ENCODE measurements at regions not wholly inside any gene's neighbourhood (a gene's known extent, or its start where the extent isn't known, plus 50 kb on each side); places are given as distances from the start of the nearest gene placed in this dataset.

DNA sequence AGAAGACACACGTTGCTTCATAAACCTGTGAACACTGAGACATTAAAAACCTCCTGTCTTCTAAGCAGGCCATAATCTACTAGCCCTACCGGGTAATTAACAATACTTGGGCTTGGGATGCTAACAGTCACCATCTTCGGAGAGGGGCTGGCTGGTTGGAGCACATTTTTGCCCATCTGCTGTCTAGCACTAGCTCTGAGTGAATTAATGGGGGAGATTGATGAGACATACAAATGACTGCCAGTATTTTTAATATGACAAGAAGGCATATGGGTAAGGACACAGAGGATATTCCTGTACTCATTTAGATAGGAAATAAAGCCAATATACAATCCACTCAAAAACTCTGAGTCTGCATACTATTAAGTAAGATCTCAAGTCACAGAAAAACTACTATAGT is 651.6 kb upstream of the SOX11 start:
- no peak for TF ChIP-seq MXI1 (IDR thresholded peaks at IDR 0.05; ENCODE audit: borderline replicate concordance, low read depth, low read length)
- TF ChIP-seq NR3C1 (CRISPR knock-in tag; IDR thresholded peaks at IDR 0.05), result no peak
- no peak for TF ChIP-seq YY1 (IDR thresholded peaks at IDR 0.05; ENCODE audit: insufficient read depth, insufficient replicate concordance, low read depth, low read length)
- TF ChIP-seq POLR2A (IDR thresholded peaks at IDR 0.05; ENCODE audit: insufficient read depth in 1 of 2, low read depth in 2 of 2, low read length in 2 of 2), result no peak
- TF ChIP-seq ZHX1 (CRISPR knock-in tag; IDR thresholded peaks at IDR 0.05; ENCODE audit: low read depth), result no peak
